ENCODE measurements at regions not wholly inside any gene's neighbourhood (a gene's known extent, or its start where the extent isn't known, plus 50 kb on each side); places are given as distances from the start of the nearest gene placed in this dataset.

GRCh38 chr3:162428192-162428591, 931.6 kb downstream of the OTOL1 start:
- Histone ChIP-seq H3K27ac (no peak overlapping the region), H3K4me3 (no peak overlapping the region)

GRCh38 chr3:162435750-162436149, 939.1 kb downstream of the OTOL1 start:
- no peak overlapping the region for H3K4me3 ChIP-seq
- H3K27ac ChIP-seq = no peak overlapping the region

- no peak overlapping the region for H3K4me3 ChIP-seq
- H3K27ac ChIP-seq = no peak overlapping the region
These were observed 940.2 kb downstream of the OTOL1 start for GRCh38 chr3:162436826-162437225.

GRCh38 chr3:162437480-162437879, 940.9 kb downstream of the OTOL1 start:
- no peak overlapping the region for H3K4me3 ChIP-seq
- no peak overlapping the region for H3K27ac ChIP-seq

GRCh38 chr3:162441716-162442115, 945.1 kb downstream of the OTOL1 start:
- no peak overlapping the region for H3K4me3 ChIP-seq
- H3K27ac ChIP-seq = no peak overlapping the region

GRCh38 chr3:162443376-162443775, 946.8 kb downstream of the OTOL1 start:
- Histone ChIP-seq H3K27ac (no peak overlapping the region), H3K4me3 (no peak overlapping the region)

- Histone ChIP-seq H3K4me3 (no peak overlapping the region), H3K27ac (no peak overlapping the region)
These were observed 972.2 kb downstream of the OTOL1 start for GRCh38 chr3:162468791-162469190.

- H3K4me3 ChIP-seq = no peak overlapping the region
- H3K27ac ChIP-seq = no peak overlapping the region
These were observed 990.5 kb downstream of the OTOL1 start for GRCh38 chr3:162487138-162487537.

GRCh38 chr3:162489853-162490252, 993.2 kb downstream of the OTOL1 start:
- Histone ChIP-seq H3K27ac (no peak overlapping the region), H3K4me3 (no peak overlapping the region)

GRCh38 chr3:162491952-162492351, 995.3 kb downstream of the OTOL1 start:
- Histone ChIP-seq H3K27ac (no peak overlapping the region), H3K4me3 (no peak overlapping the region)

GRCh38 chr3:162492446-162493081, 996.0 kb downstream of the OTOL1 start:
- no peak overlapping the region for H3K27ac ChIP-seq
- H3K4me3 ChIP-seq = no peak overlapping the region

- Histone ChIP-seq H3K4me3 (no peak overlapping the region), H3K27ac (no peak overlapping the region)
These were observed 1002.0 kb downstream of the OTOL1 start for GRCh38 chr3:162498626-162499025.

- H3K27ac ChIP-seq = no peak overlapping the region
- H3K4me3 ChIP-seq = no peak overlapping the region
These were observed 1010.8 kb downstream of the OTOL1 start for GRCh38 chr3:162507397-162507796.

- H3K4me3 ChIP-seq = no peak overlapping the region
- H3K27ac ChIP-seq = no peak overlapping the region
These were observed 1015.9 kb downstream of the OTOL1 start for GRCh38 chr3:162512488-162512887.

GRCh38 chr3:162517110-162517509, 1020.5 kb downstream of the OTOL1 start:
- no peak overlapping the region for H3K4me3 ChIP-seq
- no peak overlapping the region for H3K27ac ChIP-seq

- H3K4me3 ChIP-seq = no peak overlapping the region
- no peak overlapping the region for H3K27ac ChIP-seq
These were observed 1025.1 kb downstream of the OTOL1 start for GRCh38 chr3:162521669-162522068.

- no peak overlapping the region for H3K4me3 ChIP-seq
- peak overlapping the region in 4 of 21 experiments; percentile 8 to 70 (median 34) for H3K27ac ChIP-seq
These were observed 1028.6 kb downstream of the OTOL1 start for GRCh38 chr3:162525066-162525742.

- H3K27ac ChIP-seq = peak overlapping the region in 3 of 21 experiments; percentile 8 to 35 (median 32)
These were observed 1029.2 kb downstream of the OTOL1 start for GRCh38 chr3:162525771-162526170.

GRCh38 chr3:162534431-162534830, 1037.8 kb downstream of the OTOL1 start:
- Histone ChIP-seq H3K4me3 (no peak overlapping the region), H3K27ac (no peak overlapping the region)

More at GRCh38 chr3:162525771-162526170, 1029.2 kb downstream of the OTOL1 start:
- no peak overlapping the region for H3K4me3 ChIP-seq

GRCh38 chr3:162538491-162538890, 1041.9 kb downstream of the OTOL1 start:
- no peak overlapping the region for H3K4me3 ChIP-seq
- H3K27ac ChIP-seq = no peak overlapping the region

- Histone ChIP-seq H3K4me3 (no peak overlapping the region), H3K27ac (no peak overlapping the region)
These were observed 1042.3 kb downstream of the OTOL1 start for GRCh38 chr3:162538906-162539305.

GRCh38 chr3:162540421-162540820, 1043.8 kb downstream of the OTOL1 start:
- no peak overlapping the region for H3K4me3 ChIP-seq
- no peak overlapping the region for H3K27ac ChIP-seq

Measured in skin epidermis (tissue), 12 donors.